H9 (cell line): ENCODE measurements at regions not wholly inside any gene's neighbourhood (a gene's known extent, or its start where the extent isn't known, plus 50 kb on each side); places are given as distances from the start of the nearest gene placed in this dataset.

Experiments used
- DNase-seq: peaks from one replicate; pipeline ENCODE4 v3.0.0-alpha.2; 2017
- H2AFZ ChIP-seq: one replicate; pipeline ENCODE4 v1.6.1; 2013; ENCODE audit warnings: mild to moderate bottlenecking, low read length, control low read depth, moderate library complexity
- H2AK5ac ChIP-seq: 2 replicates; pipeline ENCODE4 v1.6.1; 2013; ENCODE audit warnings: low read length, control low read depth, mixed read lengths; ENCODE audit not compliant: insufficient read length
- H2BK120ac ChIP-seq: one replicate; pipeline ENCODE4 v1.6.1; 2013; ENCODE audit warnings: low read depth, mild to moderate bottlenecking, low read length, control low read depth, inconsistent platforms; ENCODE audit not compliant: poor library complexity, severe bottlenecking
- H2BK12ac ChIP-seq: 2 replicates; pipeline ENCODE4 v1.6.1; 2013; ENCODE audit warnings: low read length, control low read depth, mixed read lengths, low read depth; ENCODE audit not compliant: insufficient read length
- H2BK15ac ChIP-seq: 2 replicates; pipeline ENCODE4 v1.6.1; 2013; ENCODE audit warnings: low read depth, low read length, control low read depth
- H2BK20ac ChIP-seq: one replicate; pipeline ENCODE4 v1.6.1; 2013; ENCODE audit warnings: low read depth, mild to moderate bottlenecking, low read length, control low read depth, inconsistent platforms; ENCODE audit not compliant: poor library complexity, severe bottlenecking
- H2BK5ac ChIP-seq: 2 replicates; pipeline ENCODE4 v1.6.1; 2013; ENCODE audit warnings: low read length, control low read depth, mixed read lengths; ENCODE audit not compliant: insufficient read length
- H3K14ac ChIP-seq: 2 replicates; pipeline ENCODE4 v1.6.1; 2013; ENCODE audit warnings: low read length, control low read depth; ENCODE audit not compliant: insufficient read depth
- H3K18ac ChIP-seq: 2 replicates; pipeline ENCODE4 v1.6.1; 2013; ENCODE audit warnings: low read depth, mild to moderate bottlenecking, mixed read lengths, low read length, control low read depth; ENCODE audit not compliant: insufficient read length
- H3K23ac ChIP-seq: 2 replicates; pipeline ENCODE4 v1.6.1; 2013; ENCODE audit warnings: low read length, control low read depth, mixed read lengths, low read depth; ENCODE audit not compliant: insufficient read length
- H3K23me2 ChIP-seq: 2 replicates; pipeline ENCODE4 v1.6.1; 2013; ENCODE audit warnings: low read depth, mild to moderate bottlenecking, mixed read lengths, low read length, control low read depth; ENCODE audit not compliant: insufficient read length, poor library complexity, severe bottlenecking
- H3K27ac ChIP-seq: 2 replicates; pipeline ENCODE4 v1.5.1; 2013; ENCODE audit warnings: low read length, control low read depth, mixed read lengths, low read depth; ENCODE audit not compliant: insufficient read length
- H3K27me3 ChIP-seq: 2 replicates; pipeline ENCODE4 v1.6.1; 2013; ENCODE audit warnings: low read length, control low read depth, inconsistent platforms; ENCODE audit not compliant: insufficient read depth
- H3K4ac ChIP-seq: 2 replicates; pipeline ENCODE4 v1.6.1; 2013; ENCODE audit warnings: low read depth, mild to moderate bottlenecking, control low read depth, inconsistent platforms, low read length, moderate library complexity
- H3K4me1 ChIP-seq: 2 replicates; pipeline ENCODE4 v1.6.1; 2013; ENCODE audit warnings: low read length, control low read depth, inconsistent platforms; ENCODE audit not compliant: insufficient read depth
- H3K4me2 ChIP-seq: 2 replicates; pipeline ENCODE4 v1.6.1; 2013; ENCODE audit warnings: low read length, control low read depth, mixed read lengths; ENCODE audit not compliant: insufficient read length, insufficient read depth
- H3K56ac ChIP-seq: 2 replicates; pipeline ENCODE4 v1.6.1; 2013; ENCODE audit warnings: low read depth, mild to moderate bottlenecking, mixed read lengths, low read length, control low read depth; ENCODE audit not compliant: insufficient read length
- H3K79me1 ChIP-seq: 2 replicates; pipeline ENCODE4 v1.6.1; 2013; ENCODE audit warnings: low read depth, mild to moderate bottlenecking, moderate library complexity, low read length, control low read depth, inconsistent platforms; ENCODE audit not compliant: insufficient read depth, poor library complexity, severe bottlenecking
- H3K79me2 ChIP-seq: 2 replicates; pipeline ENCODE4 v1.6.1; 2013; ENCODE audit warnings: low read length, control low read depth, inconsistent platforms; ENCODE audit not compliant: insufficient read depth
- H3K9ac ChIP-seq: 2 replicates; pipeline ENCODE4 v1.6.1; 2013; ENCODE audit warnings: low read length, control low read depth, mixed read lengths; ENCODE audit not compliant: insufficient read length; ENCODE audit errors: extremely low read depth
- H3K9me3 ChIP-seq: one replicate; pipeline ENCODE4 v1.6.1; 2013; ENCODE audit warnings: low read depth, low read length, inconsistent platforms; ENCODE audit not compliant: control insufficient read depth
- H3T11ph ChIP-seq: one replicate; pipeline ENCODE4 v1.6.1; 2013; ENCODE audit warnings: mild to moderate bottlenecking, low read length, control low read depth, inconsistent platforms
- H4K20me1 ChIP-seq: one replicate; pipeline ENCODE4 v1.6.1; 2013; ENCODE audit not compliant: control insufficient read depth, insufficient read length, insufficient read depth
- H4K5ac ChIP-seq: 2 replicates; pipeline ENCODE4 v1.6.1; 2013; ENCODE audit warnings: low read depth, mild to moderate bottlenecking, mixed read lengths, low read length, control low read depth; ENCODE audit not compliant: insufficient read length
- H4K8ac ChIP-seq: replicated peaks from 2 replicates; pipeline ENCODE4 v1.6.1; 2013; ENCODE audit warnings: low read length, control low read depth, mixed read lengths, low read depth; ENCODE audit not compliant: insufficient read length
- H4K91ac ChIP-seq: 2 replicates; pipeline ENCODE4 v1.6.1; 2013; ENCODE audit warnings: low read depth, mild to moderate bottlenecking, moderate library complexity, mixed read lengths, low read length, control low read depth; ENCODE audit not compliant: insufficient read length
- H3K27ac Mint-ChIP-seq, 3 experiments: 2 replicates in 2 of 3; 3 replicates in 1 of 3; pipeline ENCODE4 v1.8.0; 2020 to 2021; ENCODE audit warnings: mixed read lengths in 3 of 3, mild to moderate bottlenecking in 1 of 3, moderate library complexity in 1 of 3
- H3K27me3 Mint-ChIP-seq: 2 replicates; pipeline ENCODE4 v1.8.0; 2021; ENCODE audit warnings: low read depth, mild to moderate bottlenecking, moderate library complexity, mixed read lengths
- H3K36me3 Mint-ChIP-seq, 3 experiments: 2 replicates in 2 of 3; 3 replicates in 1 of 3; pipeline ENCODE4 v1.8.0; 2020 to 2021; ENCODE audit warnings: low read depth in 3 of 3, mixed read lengths in 3 of 3; ENCODE audit not compliant: insufficient read depth in 1 of 3
- H3K4me1 Mint-ChIP-seq, 2 experiments: 2 replicates each; pipeline ENCODE4 v1.8.0; 2020; ENCODE audit warnings: mixed read lengths in 2 of 2
- H3K4me3 Mint-ChIP-seq, 2 experiments: 2 replicates in 1 of 2; 3 replicates in 1 of 2; pipeline ENCODE4 v1.8.0; 2020 to 2021; ENCODE audit warnings: mild to moderate bottlenecking in 2 of 2, mixed read lengths in 2 of 2, moderate library complexity in 1 of 2
- H3K9me3 Mint-ChIP-seq, 2 experiments: 2 replicates in 1 of 2; 3 replicates in 1 of 2; pipeline ENCODE4 v1.8.0; 2020; ENCODE audit warnings: mild to moderate bottlenecking in 2 of 2, mixed read lengths in 2 of 2, moderate library complexity in 1 of 2
- WGBS: extraction: QIAGEN DNeasy Blood & Tissue Kit; methylation state at CpG from one replicate; pipeline ENCODE4 v1.1.7; 2013; ENCODE audit warnings: missing lambda C conversion rate, low lambda C conversion rate, mixed read lengths; ENCODE audit not compliant: insufficient read length; ENCODE audit errors: extremely low coverage; 5-methylcytosine and 5-hydroxymethylcytosine counted together
- TF ChIP-seq, protein P1 (sequence below): fragments of 200-600 bp; sonication (generic); conservative IDR thresholded peaks from 3 replicates; pipeline ENCODE4 v1.8.0; 2021; ENCODE audit warnings: antibody characterized with exemption, mild to moderate bottlenecking

DNA sequence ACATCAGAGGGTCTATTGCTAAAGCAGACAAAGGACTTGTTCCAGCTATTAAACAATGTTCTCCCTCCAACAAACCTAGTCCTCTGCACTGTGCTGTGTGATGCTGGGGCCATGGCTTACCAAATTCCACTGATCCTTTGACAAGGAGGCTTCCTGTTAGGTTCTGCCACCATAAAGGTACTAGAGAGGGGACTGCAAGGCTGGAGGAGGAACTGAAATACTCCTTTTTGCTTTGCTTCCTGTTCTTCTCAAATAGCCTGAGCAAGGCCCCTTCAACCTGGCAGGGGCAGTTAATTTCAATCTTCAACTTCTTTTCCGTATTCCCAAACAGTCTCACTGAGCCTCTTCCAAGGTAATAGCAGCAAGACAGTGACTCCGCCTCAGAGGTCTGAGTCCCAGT, 286.4 kb upstream of the IRAK1BP1 start:
- H3K27ac ChIP-seq = no peak overlapping the region

More for the DNA sequence above, 286.4 kb upstream of the IRAK1BP1 start:
- Histone ChIP-seq H3K79me2 (no peaks in the 10 kb centered on the region), H2BK120ac (no peak overlapping the region), H2BK15ac (no peak overlapping the region), H2BK20ac (no peak overlapping the region), H3K79me1 (no peaks in the 10 kb centered on the region), H3K9ac (no peak overlapping the region), H3K56ac (no peak overlapping the region), H2AFZ (no peak overlapping the region), H4K91ac (no peak overlapping the region), H3K23ac (no peak overlapping the region), H4K8ac (no peak overlapping the region), H3K9me3 (no peaks in the 10 kb centered on the region), H3K4me2 (no peak overlapping the region), H3K18ac (no peak overlapping the region), H3T11ph (no peak overlapping the region), H4K5ac (no peak overlapping the region), H2AK5ac (no peak overlapping the region), H2BK12ac (no peak overlapping the region), H3K14ac (no peak overlapping the region), H4K20me1 (no peaks in the 10 kb centered on the region), H2BK5ac (no peak overlapping the region), H3K23me2 (no peaks in the 10 kb centered on the region), H3K4ac (no peak overlapping the region), H3K27me3 (no peaks in the 10 kb centered on the region), H3K4me1 (peaks cover 2% of the 10 kb centered on the region; the same call in 1 of the 2 replicates)
- TF ChIP-seq, protein P1, sequence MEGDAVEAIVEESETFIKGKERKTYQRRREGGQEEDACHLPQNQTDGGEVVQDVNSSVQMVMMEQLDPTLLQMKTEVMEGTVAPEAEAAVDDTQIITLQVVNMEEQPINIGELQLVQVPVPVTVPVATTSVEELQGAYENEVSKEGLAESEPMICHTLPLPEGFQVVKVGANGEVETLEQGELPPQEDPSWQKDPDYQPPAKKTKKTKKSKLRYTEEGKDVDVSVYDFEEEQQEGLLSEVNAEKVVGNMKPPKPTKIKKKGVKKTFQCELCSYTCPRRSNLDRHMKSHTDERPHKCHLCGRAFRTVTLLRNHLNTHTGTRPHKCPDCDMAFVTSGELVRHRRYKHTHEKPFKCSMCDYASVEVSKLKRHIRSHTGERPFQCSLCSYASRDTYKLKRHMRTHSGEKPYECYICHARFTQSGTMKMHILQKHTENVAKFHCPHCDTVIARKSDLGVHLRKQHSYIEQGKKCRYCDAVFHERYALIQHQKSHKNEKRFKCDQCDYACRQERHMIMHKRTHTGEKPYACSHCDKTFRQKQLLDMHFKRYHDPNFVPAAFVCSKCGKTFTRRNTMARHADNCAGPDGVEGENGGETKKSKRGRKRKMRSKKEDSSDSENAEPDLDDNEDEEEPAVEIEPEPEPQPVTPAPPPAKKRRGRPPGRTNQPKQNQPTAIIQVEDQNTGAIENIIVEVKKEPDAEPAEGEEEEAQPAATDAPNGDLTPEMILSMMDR = no peak
- no peaks in the 10 kb centered on the region for H3K36me3 Mint-ChIP-seq
- no peak overlapping the region for H3K27ac Mint-ChIP-seq
- H3K4me3 Mint-ChIP-seq = no peak overlapping the region
- WGBS = no CpG with 5 or more reads among the region's 2 CpGs
- H3K9me3 Mint-ChIP-seq = no peaks in the 10 kb centered on the region
- no peaks in the 10 kb centered on the region; the same call in 1 of the 2 replicates for H3K27me3 Mint-ChIP-seq
- H3K4me1 Mint-ChIP-seq = peaks cover 27 to 32% of the 10 kb centered on the region in 2 experiments
- DNase-seq = no peak
